ENCODE measurements at regions not wholly inside any gene's neighbourhood (a gene's known extent, or its start where the extent isn't known, plus 50 kb on each side); places are given as distances from the start of the nearest gene placed in this dataset.
"Not testable (repeated sequence)": the region's sequence is repeated elsewhere in the genome, so short reads cannot be mapped to it uniquely, and the experiment has no call there.

DNA sequence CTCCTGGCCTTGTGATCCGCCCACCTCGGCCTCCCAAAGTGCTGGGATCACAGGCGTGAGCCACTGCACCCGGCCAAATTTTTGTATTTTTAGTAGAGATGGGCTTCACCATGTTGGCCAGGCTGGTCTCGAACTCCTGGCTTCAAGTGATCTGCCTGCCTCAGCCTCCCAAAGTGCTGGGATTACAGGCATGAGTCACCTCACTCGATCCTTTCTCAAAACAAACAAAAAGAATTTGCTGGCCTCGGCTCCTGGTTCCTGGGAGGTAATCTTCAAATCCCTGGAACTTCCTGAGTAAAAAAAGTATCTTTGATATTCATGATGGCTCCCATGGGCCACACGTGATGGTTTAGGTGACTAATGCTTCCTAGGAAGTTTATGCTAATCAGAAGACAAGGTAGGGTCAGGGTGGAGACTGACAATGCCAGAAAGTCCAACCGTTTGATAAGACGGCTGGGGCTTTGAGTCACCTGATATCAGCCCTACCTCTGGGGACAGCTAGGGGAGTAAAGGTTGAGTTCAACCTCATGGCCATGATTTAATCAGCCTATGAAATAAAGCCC, 113.1 kb upstream of the NEK6 start:
- not testable (repeated sequence) for TF ChIP-seq CTCF (conservative IDR thresholded peaks at IDR 0.05); ZFX (IDR thresholded peaks at IDR 0.05)
